K562 (cell line): ENCODE measurements at regions not wholly inside any gene's neighbourhood (a gene's known extent, or its start where the extent isn't known, plus 50 kb on each side); places are given as distances from the start of the nearest gene placed in this dataset.

Experiments
- ARID1B ChIP-seq: fragments of 450-650 bp; IDR thresholded peaks from 2 replicates; pipeline ENCODE4 v1.6.1; 2016; ENCODE audit warnings: antibody characterized with exemption, mild to moderate bottlenecking, inconsistent platforms
- CBX2 ChIP-seq: fragments of 200-600 bp; sonication (generic); IDR thresholded peaks from one replicate; pipeline ENCODE4 v1.6.1; 2012; ENCODE audit warnings: mild to moderate bottlenecking, low read length, inconsistent platforms; ENCODE audit not compliant: insufficient read depth, poor library complexity, severe bottlenecking
- CTBP1 ChIP-seq: fragments of 450-650 bp; IDR thresholded peaks from 2 replicates; pipeline ENCODE4 v1.6.1; 2016; ENCODE audit warnings: borderline replicate concordance
- DDX20 ChIP-seq: fragments of 450-650 bp; IDR thresholded peaks from 2 replicates; pipeline ENCODE4 v1.6.1; 2016; ENCODE audit warnings: missing genetic modification characterization, low read depth, mild to moderate bottlenecking, missing compliant biosample characterization, moderate library complexity
- MCM3 ChIP-seq: fragments of 450-650 bp; IDR thresholded peaks from 2 replicates; pipeline ENCODE4 v1.6.1; 2016
- MGA ChIP-seq: fragments of 450-650 bp; IDR thresholded peaks from 2 replicates; pipeline ENCODE4 v1.6.1; 2016; ENCODE audit warnings: mild to moderate bottlenecking, moderate library complexity
- MTA3 ChIP-seq: fragments of 450-650 bp; formaldehyde crosslinking; IDR thresholded peaks from 2 replicates; pipeline ENCODE4 v1.6.1; 2017; ENCODE audit warnings: mild to moderate bottlenecking, borderline replicate concordance
- NFE2L1 ChIP-seq: fragments of 450-650 bp; IDR thresholded peaks from 2 replicates; pipeline ENCODE4 v1.6.1; 2016; ENCODE audit warnings: missing genetic modification characterization, low read depth, mild to moderate bottlenecking, missing compliant biosample characterization, moderate library complexity, borderline replicate concordance
- POLR3G ChIP-seq: IDR thresholded peaks from 2 replicates; pipeline ENCODE4 v1.6.1; 2011; ENCODE audit not compliant: insufficient read length, insufficient replicate concordance; ENCODE audit errors: extremely low read depth
- SMAD3 ChIP-seq: fragments of 450-650 bp; formaldehyde crosslinking; conservative IDR thresholded peaks from 2 replicates; pipeline ENCODE4 v1.4.0; 2020; ENCODE audit warnings: mild to moderate bottlenecking
- SMAD4 ChIP-seq: fragments of 250-450 bp; sonication (Bioruptor Pico); conservative IDR thresholded peaks from 2 replicates; pipeline ENCODE4 v1.8.0; 2021; ENCODE audit warnings: inconsistent platforms, mild to moderate bottlenecking, moderate library complexity
- VEZF1 ChIP-seq: fragments of 200-800 bp; sonication (Bioruptor generic); IDR thresholded peaks from 2 replicates; pipeline ENCODE4 v1.6.1; 2017; ENCODE audit warnings: missing genetic modification characterization, missing compliant biosample characterization
- ZNF134 ChIP-seq: fragments of 250-450 bp; sonication (Bioruptor Pico); conservative IDR thresholded peaks from 2 replicates; pipeline ENCODE4 v1.4.0; 2020
- ZNF282 ChIP-seq: sonication (generic); formaldehyde crosslinking; IDR thresholded peaks from 2 replicates; pipeline ENCODE4 v1.8.1; 2023; ENCODE audit warnings: missing genetic modification reagents
- ZNF644 ChIP-seq: fragments of 200-800 bp; sonication (Bioruptor generic); IDR thresholded peaks from 2 replicates; pipeline ENCODE4 v1.6.1; 2016; ENCODE audit warnings: low read depth, missing genetic modification characterization, missing compliant biosample characterization
- ZNF766 ChIP-seq: fragments of 200-800 bp; sonication (Bioruptor generic); conservative IDR thresholded peaks from 2 replicates; pipeline ENCODE4 v1.6.1; 2016; ENCODE audit warnings: missing genetic modification characterization, missing compliant biosample characterization

DNA sequence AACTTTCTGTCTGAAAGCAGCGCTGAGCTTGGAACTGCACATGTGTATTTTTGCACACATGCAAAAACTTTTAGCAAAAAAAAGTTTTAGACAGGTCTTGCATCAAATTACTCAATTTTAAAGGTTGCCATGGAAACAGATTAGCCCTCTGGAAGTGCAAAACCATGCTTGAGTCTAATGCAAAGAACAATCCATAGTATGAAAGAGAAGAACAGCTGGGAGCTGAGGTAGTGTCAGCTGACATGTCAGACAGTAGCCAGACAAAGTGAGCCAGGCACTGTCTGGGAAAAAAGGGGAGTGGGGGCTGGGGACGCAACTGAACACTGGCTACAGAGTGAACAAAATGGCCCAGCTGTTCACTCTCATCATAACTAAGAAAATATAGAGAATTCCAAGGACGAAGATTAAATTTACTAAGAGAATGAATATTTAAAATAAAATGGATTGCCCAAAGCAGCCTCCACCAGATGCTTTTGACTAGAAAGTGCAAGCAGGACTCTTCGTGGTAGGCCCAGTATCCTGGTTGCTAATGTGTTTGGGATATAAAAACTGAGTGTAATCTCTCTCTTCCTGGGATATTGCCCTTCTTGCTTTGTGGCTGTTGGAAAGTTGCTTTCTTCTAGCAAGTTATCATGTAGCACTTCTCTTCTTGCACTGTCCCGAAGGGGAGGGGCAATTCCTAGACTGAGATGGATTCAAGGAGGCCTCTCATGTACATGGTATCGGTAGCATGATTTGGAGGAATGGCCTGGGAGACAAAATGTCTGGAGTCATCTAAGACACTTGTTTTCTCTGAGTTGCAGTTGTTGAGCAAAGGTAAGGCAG is 434.1 kb upstream of the FAT3 start (continued):
- no peak for TF ChIP-seq MGA
- TF ChIP-seq SMAD3 (CRISPR knock-in tag): no peak
- TF ChIP-seq ZNF644: no peak
- no peak for TF ChIP-seq NFE2L1 (tag)
- TF ChIP-seq SMAD4 (CRISPR knock-in tag): peak; percentile 73
- no peak for TF ChIP-seq MCM3
- 0 out of 2 replicates have a peak, but pooled peaks have one; percentile 20 for TF ChIP-seq VEZF1
- no peak for TF ChIP-seq ARID1B
- no peak for TF ChIP-seq ZNF282 (CRISPR knock-in tag)
- TF ChIP-seq ZNF134 (CRISPR knock-in tag): no peak
- TF ChIP-seq CBX2: no peak
- 0 out of 2 replicates have a peak, but pooled peaks have one; percentile 2 for TF ChIP-seq ZNF766
- TF ChIP-seq POLR3G: no peak
- no peak for TF ChIP-seq CTBP1
- TF ChIP-seq MTA3: no peak
- peak; percentile 54; the same call in 1 of the 2 replicates for TF ChIP-seq DDX20
